ENCODE measurements at regions not wholly inside any gene's neighbourhood (a gene's known extent, or its start where the extent isn't known, plus 50 kb on each side); places are given as distances from the start of the nearest gene placed in this dataset.

DNA sequence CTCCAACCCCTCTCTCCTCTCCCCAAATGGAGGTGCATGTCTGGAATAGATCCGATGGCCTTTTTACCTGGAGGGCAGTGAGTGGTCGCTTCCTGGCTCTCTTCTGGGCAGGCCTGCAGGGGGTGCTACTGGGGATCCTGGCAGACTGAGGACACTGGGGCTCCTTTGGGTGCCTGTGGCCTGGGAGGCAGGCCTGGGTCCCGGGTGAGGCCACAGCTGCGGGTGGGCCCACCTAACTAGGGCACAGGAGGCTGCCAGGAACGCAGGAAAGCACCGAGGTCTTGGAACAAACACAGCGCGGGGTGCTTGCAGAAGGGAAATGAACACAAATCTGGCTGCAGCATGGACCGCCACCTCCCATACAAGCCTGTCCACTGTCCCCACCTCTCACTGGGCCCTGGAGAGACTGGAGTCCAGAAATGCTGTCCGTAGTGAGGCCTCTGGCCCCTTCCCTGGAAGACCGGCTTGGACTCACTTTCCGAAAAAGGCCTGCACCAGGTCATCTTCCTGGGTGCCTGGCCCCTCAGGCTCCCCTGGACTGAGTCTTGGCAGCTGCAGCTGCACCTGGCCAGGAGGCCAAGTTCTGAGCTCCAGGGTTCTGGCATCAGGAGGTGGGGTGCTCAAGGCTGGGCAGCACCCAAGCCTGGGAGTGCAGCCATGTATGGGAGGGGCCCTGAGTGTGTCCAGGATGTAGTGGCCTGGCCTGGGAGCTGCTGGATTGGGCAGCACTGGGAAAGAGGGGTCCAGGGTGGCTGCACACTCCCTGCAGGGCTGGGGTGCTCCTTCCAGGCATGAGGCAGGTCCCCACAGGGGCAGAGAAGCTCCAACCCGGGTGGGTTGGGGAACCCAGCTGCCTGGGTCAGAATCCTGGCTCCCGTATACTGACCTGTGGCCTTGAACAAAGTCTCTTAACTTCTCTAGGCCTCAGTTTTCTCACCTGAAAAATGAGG lies 195.1 kb downstream of the IRF8 start:
- no peak for FAIRE-seq

- FAIRE-seq, result no peak
Observed at GRCh38 chr16:86095131-86095752, 196.3 kb downstream of the IRF8 start.

DNA sequence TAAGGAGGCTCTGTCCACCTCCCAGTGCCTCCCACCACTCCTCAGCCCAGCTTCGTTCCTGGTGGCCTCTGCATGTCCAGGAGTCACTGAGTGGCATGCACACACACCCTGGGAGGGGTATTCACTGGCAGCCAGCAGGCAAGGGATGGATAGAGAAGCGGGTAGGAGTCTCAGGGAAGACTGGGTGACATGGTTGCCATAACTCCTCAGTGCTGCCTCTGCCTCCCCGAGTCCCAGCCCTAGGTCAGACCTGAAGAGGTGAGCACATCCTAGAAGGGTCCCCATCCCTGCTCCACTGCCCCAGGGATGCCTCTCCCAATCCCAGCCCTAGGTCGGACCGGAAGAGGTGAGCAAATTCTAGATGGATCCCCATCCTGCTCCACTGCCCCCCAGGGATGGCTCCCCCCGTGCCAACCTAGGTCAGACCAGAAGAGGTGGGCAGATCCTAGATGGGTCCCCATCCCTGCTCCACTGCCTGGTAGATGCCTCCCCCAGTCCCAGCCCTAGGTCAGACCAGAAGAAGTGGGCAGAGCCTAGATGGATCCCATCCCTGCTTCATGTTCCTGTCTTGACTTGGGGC lies 197.0 kb downstream of the IRF8 start:
- no peak for FAIRE-seq

GRCh38 chr16:86096850-86097249 lies 197.9 kb downstream of the IRF8 start:
- no peak for FAIRE-seq

GRCh38 chr16:86099326-86099725 lies 200.4 kb downstream of the IRF8 start:
- no peak for FAIRE-seq

- no peak for FAIRE-seq
Observed at GRCh38 chr16:86100205-86101136, 201.5 kb downstream of the IRF8 start.

DNA sequence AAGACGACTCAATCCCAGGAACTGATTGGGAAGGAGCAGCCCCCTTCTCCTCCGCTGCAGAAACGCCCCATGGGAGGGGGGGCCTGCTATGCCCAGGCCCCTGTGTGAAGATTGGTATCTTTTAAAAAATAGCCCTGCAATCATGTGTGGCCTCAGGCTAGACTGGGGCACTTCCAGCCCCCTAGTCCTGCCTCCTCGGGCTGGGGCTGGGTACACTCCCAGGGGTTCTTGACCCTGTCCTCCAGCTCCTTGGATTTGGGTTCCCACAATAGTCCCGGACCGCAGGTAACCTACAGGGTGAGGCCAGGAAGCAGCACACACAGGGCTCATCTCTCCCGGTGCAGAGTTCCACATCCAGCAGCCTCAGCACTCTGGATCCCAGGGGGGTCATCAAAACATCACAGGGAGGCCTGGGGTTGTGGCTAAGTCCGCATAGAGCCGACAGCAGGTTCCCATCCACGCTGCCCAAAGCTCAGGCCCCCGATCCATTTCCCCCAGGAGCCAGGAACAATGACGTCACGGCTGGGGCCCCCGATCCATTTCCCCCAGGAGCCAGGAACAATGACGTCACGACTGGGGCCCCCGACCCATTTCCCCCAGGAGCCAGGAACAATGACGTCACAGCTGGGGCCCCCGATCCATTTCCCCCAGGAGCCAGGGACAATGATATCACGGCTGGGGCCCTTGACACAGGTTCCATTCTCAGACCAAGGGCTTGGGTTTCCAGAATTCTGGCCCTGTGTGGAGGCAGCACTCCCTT lies 202.4 kb downstream of the IRF8 start:
- no peak for FAIRE-seq

DNA sequence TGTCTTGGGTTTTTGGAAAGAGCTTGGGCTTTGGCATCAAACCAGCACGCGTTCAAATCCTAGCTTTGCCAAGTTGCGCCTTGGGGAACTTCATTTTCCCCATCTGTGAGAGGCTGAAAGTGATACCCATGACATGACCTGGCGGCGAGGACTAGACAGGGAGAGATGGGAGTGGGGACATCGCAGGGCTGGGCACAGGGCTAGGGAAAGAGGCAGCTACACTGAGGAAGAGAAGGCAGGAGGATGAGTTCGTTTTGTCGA lies 202.9 kb downstream of the IRF8 start:
- FAIRE-seq, result no peak

DNA sequence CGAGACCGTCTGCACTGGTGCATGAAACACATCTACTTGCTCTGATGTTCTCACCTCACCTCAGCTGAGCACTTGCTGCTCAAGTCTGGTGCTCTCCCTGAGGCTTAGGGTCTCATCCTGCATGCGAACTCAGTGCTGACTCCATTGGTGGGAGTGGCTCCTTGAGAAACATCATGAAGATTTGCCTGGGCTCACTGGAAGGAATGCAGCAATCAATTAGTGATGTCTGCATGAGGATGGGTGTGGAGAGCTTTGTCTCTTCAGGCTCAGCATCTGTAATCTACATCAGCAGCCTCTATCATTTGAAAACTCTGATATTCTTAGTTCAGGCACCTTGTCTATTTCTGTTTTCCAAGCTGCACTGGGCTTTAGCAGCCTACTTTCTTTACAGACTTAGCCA lies 204.4 kb downstream of the IRF8 start:
- FAIRE-seq, result no peak

DNA sequence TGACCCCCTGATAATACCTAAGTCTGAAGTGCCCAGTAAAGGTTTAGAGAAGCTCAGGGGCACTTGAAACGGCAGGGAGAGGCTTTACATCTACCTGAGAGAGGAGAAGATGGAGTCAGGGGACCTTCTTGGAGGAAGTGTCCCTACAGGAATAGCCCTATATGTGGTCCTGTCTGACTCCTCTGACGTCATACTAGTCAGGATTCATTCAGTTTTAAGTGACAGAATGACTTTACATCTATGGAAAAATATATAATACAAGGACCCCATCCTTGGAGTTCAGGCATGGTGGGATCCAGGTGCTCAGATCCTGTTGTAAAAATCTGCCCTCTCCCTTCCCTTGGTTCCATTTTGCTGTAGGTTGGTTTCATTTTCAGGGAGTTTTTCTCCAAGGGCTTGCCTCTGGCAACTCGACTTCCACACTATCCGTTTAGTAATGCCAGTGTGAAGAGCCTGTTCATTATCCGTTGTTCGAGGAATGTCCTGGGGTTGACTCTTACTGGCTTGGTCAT lies 205.6 kb downstream of the IRF8 start:
- no peak for FAIRE-seq

- FAIRE-seq, result no peak
Observed at GRCh38 chr16:86107215-86107825, 208.4 kb downstream of the IRF8 start.

GRCh38 chr16:86108062-86108461 lies 209.1 kb downstream of the IRF8 start:
- no peak for FAIRE-seq

- no peak for FAIRE-seq
Observed at GRCh38 chr16:86110134-86110533, 211.2 kb downstream of the IRF8 start.

GRCh38 chr16:86110726-86111125 lies 211.8 kb downstream of the IRF8 start:
- FAIRE-seq, result no peak

DNA sequence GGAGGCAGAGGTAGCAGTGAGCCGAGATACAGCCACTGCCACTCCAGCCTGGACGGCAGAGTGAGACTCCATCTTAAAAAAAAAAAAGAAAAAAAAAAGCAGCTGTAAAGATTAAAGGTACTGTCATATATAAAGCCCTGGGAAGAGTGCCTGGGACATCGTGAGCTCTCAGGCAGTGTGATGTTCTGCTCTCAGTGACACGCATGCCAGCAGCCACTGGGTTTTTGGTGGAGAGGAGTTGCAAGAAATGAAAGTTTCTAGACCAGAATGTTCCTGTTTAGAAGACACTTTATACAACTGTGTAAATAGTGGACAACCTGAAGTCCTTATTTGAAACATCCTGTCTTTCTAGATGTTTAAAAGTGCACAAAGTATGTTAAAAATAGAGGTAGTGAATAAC lies 213.2 kb downstream of the IRF8 start:
- FAIRE-seq, result no peak

GRCh38 chr16:86117235-86117634 lies 218.3 kb downstream of the IRF8 start:
- no peak for FAIRE-seq

DNA sequence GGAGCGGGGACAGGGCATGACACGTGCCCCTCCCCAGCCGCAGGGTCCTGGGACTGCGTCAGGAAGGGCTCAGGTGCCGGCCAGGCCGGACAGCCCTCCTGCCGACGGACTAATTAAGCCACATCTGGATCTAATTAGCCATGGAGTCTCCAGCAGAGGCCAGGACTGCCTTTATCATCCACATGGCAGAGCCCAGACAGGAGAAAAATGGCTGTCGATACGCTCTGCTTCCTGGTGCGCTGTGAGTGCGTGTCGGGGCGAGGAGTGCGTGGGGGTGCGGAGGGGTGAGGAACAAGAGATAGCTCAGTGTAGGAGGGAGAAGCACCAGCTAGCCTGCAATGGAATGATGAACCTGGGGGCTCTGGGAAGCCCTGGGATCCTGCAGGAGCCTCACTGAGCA lies 218.8 kb downstream of the IRF8 start:
- no peak for FAIRE-seq

- FAIRE-seq, result no peak
Observed at GRCh38 chr16:86118467-86119307, 219.7 kb downstream of the IRF8 start.

- no peak for FAIRE-seq
Observed at GRCh38 chr16:86120201-86121192, 221.5 kb downstream of the IRF8 start.

Measured in islet of Langerhans (tissue), 1 donor.